RWPE2 (cell line): ENCODE measurements at regions not wholly inside any gene's neighbourhood (a gene's known extent, or its start where the extent isn't known, plus 50 kb on each side); places are given as distances from the start of the nearest gene placed in this dataset.

Experiments
- ATAC-seq: fragments of 200-7000 bp; cut with Tn5 transposase; 3 replicates; pipeline ENCODE4 v1.9.1; 2021; ENCODE audit warnings: low read depth
- DNase-seq: peaks from one replicate; pipeline ENCODE4 v3.0.0-alpha.2; 2020; ENCODE audit warnings: low spot score
- H3K27ac ChIP-seq: fragments of 450-650 bp; 2 replicates; pipeline ENCODE4 v1.5.1; 2017; ENCODE audit warnings: mild to moderate bottlenecking; ENCODE audit not compliant: poor library complexity, severe bottlenecking
- H3K27me3 ChIP-seq: fragments of 250-450 bp; sonication (Bioruptor Pico); 2 replicates; pipeline ENCODE4 v1.5.1; 2021; ENCODE audit warnings: mild to moderate bottlenecking, moderate library complexity; ENCODE audit not compliant: insufficient read depth, poor library complexity, severe bottlenecking
- H3K36me3 ChIP-seq: fragments of 250-450 bp; sonication (Bioruptor Pico); 2 replicates; pipeline ENCODE4 v1.5.1; 2020; ENCODE audit warnings: low read depth, mild to moderate bottlenecking, moderate library complexity
- H3K4me1 ChIP-seq: fragments of 250-450 bp; sonication (Bioruptor Pico); 2 replicates; pipeline ENCODE4 v1.5.1; 2021; ENCODE audit warnings: mild to moderate bottlenecking, moderate library complexity; ENCODE audit not compliant: insufficient read depth, poor library complexity, severe bottlenecking
- H3K4me3 ChIP-seq: fragments of 250-450 bp; sonication (Bioruptor Pico); 2 replicates; pipeline ENCODE4 v1.5.1; 2021; ENCODE audit warnings: mild to moderate bottlenecking, moderate library complexity; ENCODE audit not compliant: severe bottlenecking
- H3K9me3 ChIP-seq: fragments of 250-450 bp; sonication (Bioruptor Pico); 2 replicates; pipeline ENCODE4 v1.5.1; 2021; ENCODE audit warnings: mild to moderate bottlenecking, moderate library complexity; ENCODE audit not compliant: severe bottlenecking
- TF ChIP-seq, protein P1 (sequence below): fragments of 450-650 bp; IDR thresholded peaks from one replicate; pipeline ENCODE4 v1.5.1; 2017; ENCODE audit warnings: mild to moderate bottlenecking, moderate library complexity; ENCODE audit not compliant: poor library complexity, severe bottlenecking

DNA sequence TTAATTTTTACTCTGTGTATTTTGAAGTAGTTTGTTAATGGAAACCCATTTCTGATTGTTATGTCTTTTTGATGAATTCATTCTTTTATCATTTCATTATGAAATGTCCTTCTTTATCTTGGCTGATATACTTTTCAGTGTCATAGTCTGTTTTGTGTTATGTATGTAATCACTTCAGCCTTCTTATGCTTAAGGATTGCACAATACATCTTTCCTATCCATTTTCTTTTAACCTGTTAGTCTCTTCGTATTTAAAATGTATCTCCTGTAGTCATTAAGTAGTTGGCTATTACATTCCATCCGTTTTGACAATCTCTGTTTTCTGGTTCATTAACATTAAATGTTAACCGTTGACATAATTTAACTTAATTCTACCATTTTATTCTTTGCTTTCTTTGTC lies 344.6 kb upstream of the CTNND2 start:
- H3K36me3 ChIP-seq: no peaks in the 10 kb centered on the region; the same call in 1 of the 2 replicates
- peaks cover 27% of the 10 kb centered on the region for H3K4me1 ChIP-seq
- TF ChIP-seq, protein P1, sequence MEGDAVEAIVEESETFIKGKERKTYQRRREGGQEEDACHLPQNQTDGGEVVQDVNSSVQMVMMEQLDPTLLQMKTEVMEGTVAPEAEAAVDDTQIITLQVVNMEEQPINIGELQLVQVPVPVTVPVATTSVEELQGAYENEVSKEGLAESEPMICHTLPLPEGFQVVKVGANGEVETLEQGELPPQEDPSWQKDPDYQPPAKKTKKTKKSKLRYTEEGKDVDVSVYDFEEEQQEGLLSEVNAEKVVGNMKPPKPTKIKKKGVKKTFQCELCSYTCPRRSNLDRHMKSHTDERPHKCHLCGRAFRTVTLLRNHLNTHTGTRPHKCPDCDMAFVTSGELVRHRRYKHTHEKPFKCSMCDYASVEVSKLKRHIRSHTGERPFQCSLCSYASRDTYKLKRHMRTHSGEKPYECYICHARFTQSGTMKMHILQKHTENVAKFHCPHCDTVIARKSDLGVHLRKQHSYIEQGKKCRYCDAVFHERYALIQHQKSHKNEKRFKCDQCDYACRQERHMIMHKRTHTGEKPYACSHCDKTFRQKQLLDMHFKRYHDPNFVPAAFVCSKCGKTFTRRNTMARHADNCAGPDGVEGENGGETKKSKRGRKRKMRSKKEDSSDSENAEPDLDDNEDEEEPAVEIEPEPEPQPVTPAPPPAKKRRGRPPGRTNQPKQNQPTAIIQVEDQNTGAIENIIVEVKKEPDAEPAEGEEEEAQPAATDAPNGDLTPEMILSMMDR: no peak
- no peak overlapping the region for H3K4me3 ChIP-seq
- DNase-seq (no peak), ATAC-seq (no peak)
- no peak overlapping the region for H3K27ac ChIP-seq
- no peaks in the 10 kb centered on the region for H3K9me3 ChIP-seq
- no peaks in the 10 kb centered on the region for H3K27me3 ChIP-seq

DNA sequence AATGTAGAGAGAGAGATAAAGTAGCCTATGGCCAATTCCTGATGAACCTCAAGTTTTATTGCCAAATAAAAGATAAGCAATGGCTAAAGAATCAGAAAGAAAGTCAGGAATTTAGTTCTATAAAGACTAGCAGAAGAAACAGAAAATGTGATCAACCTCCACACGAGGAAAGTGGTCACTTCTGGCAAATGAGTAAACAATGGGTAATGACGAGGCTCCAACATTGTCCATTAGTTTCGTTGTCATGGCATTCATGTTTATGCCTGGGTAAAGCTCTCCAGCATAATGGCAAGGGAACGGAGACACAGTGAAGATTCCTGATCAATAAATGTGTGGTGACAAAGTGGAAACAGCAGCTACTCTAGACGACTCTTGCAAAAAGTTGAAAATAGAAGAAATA lies 341.8 kb upstream of the CTNND2 start:
- no peaks in the 10 kb centered on the region; the same call in 1 of the 2 replicates for H3K36me3 ChIP-seq
- H3K9me3 ChIP-seq: no peaks in the 10 kb centered on the region
- peak overlapping the region; percentile 99 for H3K27ac ChIP-seq
- TF ChIP-seq, protein P1: no peak
- ATAC-seq: no peak
- H3K4me1 ChIP-seq: peaks cover 41% of the 10 kb centered on the region
- no peaks in the 10 kb centered on the region for H3K27me3 ChIP-seq
- no peak overlapping the region for H3K4me3 ChIP-seq
- DNase-seq: no peak

DNA sequence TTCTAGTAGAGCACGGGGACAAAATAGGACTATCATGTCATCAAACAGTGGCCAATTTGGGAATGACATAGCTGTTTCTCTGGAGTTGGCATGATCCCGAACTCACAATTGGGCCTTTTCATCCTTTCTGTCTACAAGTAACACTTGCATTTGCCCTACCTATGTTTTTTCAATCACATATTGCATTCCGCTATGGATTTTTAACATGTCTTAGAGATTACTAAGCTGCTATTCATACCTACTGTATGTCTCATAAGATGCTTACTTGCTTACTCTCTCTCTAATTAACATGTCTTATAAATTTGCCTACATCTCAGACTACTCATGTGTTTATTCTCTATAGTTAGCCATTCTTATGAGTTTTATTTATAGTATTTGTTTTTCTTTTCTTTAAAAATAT lies 341.2 kb upstream of the CTNND2 start:
- H3K4me1 ChIP-seq: peaks cover 41% of the 10 kb centered on the region
- H3K27ac ChIP-seq: peak overlapping the region; percentile 99
- no peak overlapping the region for H3K4me3 ChIP-seq
- H3K27me3 ChIP-seq: no peaks in the 10 kb centered on the region
- ATAC-seq: peak; percentile 81
- DNase-seq: no peak
- TF ChIP-seq, protein P1: no peak
- H3K9me3 ChIP-seq: no peaks in the 10 kb centered on the region
- H3K36me3 ChIP-seq: no peaks in the 10 kb centered on the region; the same call in 1 of the 2 replicates

DNA sequence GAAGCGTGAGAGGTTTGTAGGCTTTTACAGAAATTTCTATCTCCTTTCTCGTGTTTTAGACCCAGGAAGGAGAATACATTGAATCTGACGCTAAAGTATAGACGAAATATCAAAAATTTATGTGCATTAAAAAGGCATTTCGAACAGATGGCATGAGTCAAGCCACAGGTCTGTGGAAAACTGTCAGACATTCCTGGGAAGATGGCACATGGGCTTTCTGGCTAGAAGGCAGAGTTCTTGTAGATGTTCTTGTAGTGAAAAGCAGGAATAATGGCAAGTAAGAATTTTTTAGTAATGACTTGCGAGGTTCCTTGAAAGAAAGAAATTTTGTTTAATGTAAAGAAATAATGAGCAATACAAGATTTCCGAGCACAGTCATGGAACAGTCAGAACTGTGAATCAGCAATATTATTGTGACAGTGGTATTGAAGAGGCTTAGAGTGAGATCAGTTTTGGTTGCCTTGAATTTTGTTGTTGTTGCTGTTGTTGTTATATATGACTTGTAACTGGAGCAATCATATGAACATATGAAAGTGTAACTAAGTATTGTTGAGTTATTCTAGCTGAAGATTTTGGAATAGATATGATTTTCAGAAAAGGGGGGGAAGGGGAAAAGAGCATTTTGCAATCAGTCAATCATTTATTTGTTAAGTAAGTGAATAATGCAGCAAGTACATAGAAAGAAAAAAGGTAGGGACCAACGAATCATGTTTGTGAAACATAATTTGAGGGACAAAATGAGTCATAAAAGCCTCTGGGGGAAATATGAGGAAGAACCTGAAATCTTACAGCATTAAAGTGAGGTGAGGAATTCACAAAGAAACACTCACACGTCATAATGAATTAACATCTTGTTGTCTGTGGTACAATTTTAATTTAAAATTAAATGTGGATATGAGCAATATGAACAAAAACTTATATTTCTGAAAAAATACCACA lies 339.0 kb upstream of the CTNND2 start:
- Histone ChIP-seq H3K4me3 (no peak overlapping the region), H3K4me1 (peaks cover 41% of the 10 kb centered on the region), H3K36me3 (no peaks in the 10 kb centered on the region; the same call in 1 of the 2 replicates), H3K27me3 (no peaks in the 10 kb centered on the region), H3K9me3 (no peaks in the 10 kb centered on the region), H3K27ac (peak overlapping the region; percentile 99)
- TF ChIP-seq, protein P1: no peak
- DNase-seq (peak; percentile 58), ATAC-seq (peak; percentile 84)
